OCI-LY3 (cell line): ENCODE measurements at regions not wholly inside any gene's neighbourhood (a gene's known extent, or its start where the extent isn't known, plus 50 kb on each side); places are given as distances from the start of the nearest gene placed in this dataset.

Source experiments
- H2AFZ ChIP-seq: fragments of 200-600, 300-600 bp; shearing (Covaris generic); 2 replicates; pipeline ENCODE4 v1.6.0; 2014; ENCODE audit warnings: antibody characterized with exemption, low read depth, low read length
- H3K27ac ChIP-seq: fragments of 200-600, 300-600 bp; sonication (generic); 2 replicates; pipeline ENCODE4 v1.5.1; 2014; ENCODE audit warnings: mild to moderate bottlenecking, low read length, moderate library complexity, mixed read lengths
- H3K27me3 ChIP-seq: fragments of 200-600, 300-600 bp; sonication (generic); 2 replicates; pipeline ENCODE4 v1.6.1; 2014; ENCODE audit warnings: low read depth, low read length, mixed read lengths
- H3K36me3 ChIP-seq: fragments of 200-600, 300-600 bp; sonication (generic); replicated peaks from 2 replicates; pipeline ENCODE3; 2014; ENCODE audit warnings: low read depth, low read length, mixed read lengths
- H3K4me1 ChIP-seq: fragments of 300-600, 200-600 bp; sonication (generic); 2 replicates; pipeline ENCODE4 v1.6.1; 2014; ENCODE audit warnings: low read length, mixed read lengths
- H3K4me2 ChIP-seq: fragments of 200-600, 300-600 bp; sonication (generic); 2 replicates; pipeline ENCODE4 v1.6.1; 2014; ENCODE audit warnings: low read length, mixed read lengths
- H3K4me3 ChIP-seq: fragments of 300-600, 200-600 bp; sonication (generic); 2 replicates; pipeline ENCODE4 v1.5.1; 2014; ENCODE audit warnings: antibody characterized with exemption, mild to moderate bottlenecking, low read length, moderate library complexity
- H3K79me2 ChIP-seq: fragments of 300-600, 200-600 bp; shearing (Covaris generic); 2 replicates; pipeline ENCODE4 v1.6.1; 2014; ENCODE audit warnings: mild to moderate bottlenecking, low read length, mixed read lengths
- H3K9ac ChIP-seq: fragments of 300-600, 200-600 bp; shearing (Covaris generic); 2 replicates; pipeline ENCODE4 v1.6.0; 2014; ENCODE audit warnings: mild to moderate bottlenecking, low read length, moderate library complexity
- H3K9me3 ChIP-seq: fragments of 200-600, 300-600 bp; shearing (Covaris generic); 2 replicates; pipeline ENCODE4 v1.6.1; 2014; ENCODE audit warnings: low read length, mixed read lengths; ENCODE audit not compliant: insufficient read depth
- H4K20me1 ChIP-seq: fragments of 200-600, 300-600 bp; sonication (generic); 2 replicates; pipeline ENCODE4 v1.6.1; 2016; ENCODE audit warnings: low read length, mixed read lengths; ENCODE audit not compliant: insufficient read depth
- CTCF ChIP-seq: fragments of 200-600, 300-600 bp; sonication (generic); IDR thresholded peaks from 2 replicates; pipeline ENCODE4 v1.5.1; 2014; ENCODE audit warnings: antibody characterized with exemption, low read length, low read depth
- EZH2phosphoT487 ChIP-seq: fragments of 200-600 bp; shearing (Covaris generic); IDR thresholded peaks from 2 replicates; pipeline ENCODE4 v1.6.1; 2018; ENCODE audit warnings: antibody characterized with exemption, mixed run types, low read depth

- Histone ChIP-seq H4K20me1 (no peaks in the 10 kb centered on the region), H3K36me3 (no peaks in the 10 kb centered on the region), H3K9me3 (no peaks in the 10 kb centered on the region), H3K4me3 (no peak overlapping the region), H3K27me3 (no peaks in the 10 kb centered on the region), H3K4me2 (no peak overlapping the region), H2AFZ (no peak overlapping the region), H3K79me2 (no peaks in the 10 kb centered on the region), H3K27ac (no peak overlapping the region), H3K4me1 (peaks cover 24% of the 10 kb centered on the region), H3K9ac (no peak overlapping the region)
- TF ChIP-seq EZH2phosphoT487 (no peak), CTCF (no peak)
Observed at GRCh38 chr5:68134669-68135313, 80.8 kb upstream of the PIK3R1 start.

GRCh38 chr5:68134033-68134668 lies 81.4 kb upstream of the PIK3R1 start:
- H4K20me1 ChIP-seq = no peaks in the 10 kb centered on the region

GRCh38 chr5:68130253-68130652 lies 85.3 kb upstream of the PIK3R1 start:
- Histone ChIP-seq H3K4me2 (no peak overlapping the region), H2AFZ (no peak overlapping the region), H3K4me1 (no peaks in the 10 kb centered on the region), H3K36me3 (no peaks in the 10 kb centered on the region), H3K9me3 (no peaks in the 10 kb centered on the region), H3K4me3 (no peak overlapping the region), H3K79me2 (no peaks in the 10 kb centered on the region), H3K9ac (no peak overlapping the region), H3K27ac (no peak overlapping the region), H3K27me3 (no peaks in the 10 kb centered on the region), H4K20me1 (no peaks in the 10 kb centered on the region)
- TF ChIP-seq EZH2phosphoT487 = no peak

More at GRCh38 chr5:68134033-68134668, 81.4 kb upstream of the PIK3R1 start:
- no peak overlapping the region for H3K9ac ChIP-seq
- no peak for TF ChIP-seq EZH2phosphoT487
- TF ChIP-seq CTCF = no peak
- H3K79me2 ChIP-seq = no peaks in the 10 kb centered on the region
- peaks cover 17% of the 10 kb centered on the region for H3K4me1 ChIP-seq
- no peak overlapping the region for H3K27ac ChIP-seq
- no peaks in the 10 kb centered on the region for H3K36me3 ChIP-seq
- H3K9me3 ChIP-seq = no peaks in the 10 kb centered on the region
- H3K4me3 ChIP-seq = no peak overlapping the region
- no peaks in the 10 kb centered on the region for H3K27me3 ChIP-seq
- H3K4me2 ChIP-seq = no peak overlapping the region
- no peak overlapping the region for H2AFZ ChIP-seq

GRCh38 chr5:68129364-68129763 lies 86.2 kb upstream of the PIK3R1 start:
- no peak overlapping the region for H3K4me3 ChIP-seq
- H3K27ac ChIP-seq = no peak overlapping the region
- TF ChIP-seq EZH2phosphoT487 (no peak), CTCF (no peak)
- H3K79me2 ChIP-seq = no peaks in the 10 kb centered on the region
- no peak overlapping the region for H3K4me2 ChIP-seq
- H3K4me1 ChIP-seq = no peaks in the 10 kb centered on the region
- no peaks in the 10 kb centered on the region for H3K9me3 ChIP-seq
- H3K36me3 ChIP-seq = no peaks in the 10 kb centered on the region
- no peaks in the 10 kb centered on the region for H4K20me1 ChIP-seq
- H3K27me3 ChIP-seq = no peaks in the 10 kb centered on the region
- no peak overlapping the region for H2AFZ ChIP-seq
- H3K9ac ChIP-seq = no peak overlapping the region
